Heart left ventricle (tissue), 13 donors: ENCODE measurements at regions not wholly inside any gene's neighbourhood (a gene's known extent, or its start where the extent isn't known, plus 50 kb on each side); places are given as distances from the start of the nearest gene placed in this dataset.

Experiments used
- POLR2A ChIP-seq, 2 donors: fragments of 450-650 bp; IDR thresholded peaks; one replicate each; pipeline ENCODE4 v1.6.1; 2017; ENCODE audit warnings: antibody characterized with exemption in 2 of 2, mild to moderate bottlenecking in 2 of 2, moderate library complexity in 2 of 2
- TF ChIP-seq, protein P1 (sequence below), 12 donors: fragments of 200-600 bp; sonication (generic) in 4 of 12; IDR thresholded peaks; one replicate each; pipeline versions ENCODE4 v1.5.0 to v1.8.0; 2018 to 2022; ENCODE audit warnings: antibody characterized with exemption in 12 of 12, mild to moderate bottlenecking in 5 of 12
- donor health status: ischemic (EF 13 %, LVEDD 7.1; RV severe dilation, severe dysfunction).
- donor health status: DM: no; HTN: yes; CAD: no.
- donor health status: DM: no; HTN: no; CAD: no.
- donor health status: ischemic (EF 25% LVEDD 6.9; RV normal size, moderate dysfunction).
- donor health status: ischemic (EF 25% LVEDD 5.7; RV mildly dilated, moderate dysfunction).
- donor health status: ischemic (EF 35%, LVEDD 5.7; RV mildly dilated, moderate dysfunction).
- donor health status: nonischemic (EF 11% LVEDD 7.7; RV severe dilation, severe dysfunction).
- donor health status: DM: yes; HTN: yes; CAD: no.
- donor health status: PGD.
- donor health status: ischemic (EF 29% LVEDD 5.4; RV normal size, mild dysfunction).
- donor health status: nonischemic (EF 23%, LVEDD 6.1; RV moderate dilation, normal function).

DNA sequence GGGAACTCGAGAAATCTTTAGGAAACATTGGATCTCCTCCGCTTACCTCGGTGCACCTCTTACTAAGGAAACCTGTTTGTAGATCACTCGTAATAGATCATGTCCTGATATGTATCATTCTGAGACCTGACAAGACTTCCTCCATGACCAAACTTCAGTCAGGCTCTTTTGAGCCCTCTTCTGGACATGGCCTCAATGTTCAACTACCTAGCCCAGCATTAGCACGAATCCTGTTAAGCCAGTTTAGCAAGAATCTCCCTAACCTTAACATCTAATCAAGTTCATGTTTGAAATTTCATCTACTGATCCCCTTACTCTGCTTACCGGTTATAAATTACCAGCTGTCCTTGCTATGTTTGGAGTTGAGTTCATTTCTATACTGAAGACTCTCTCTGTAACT is 713.9 kb upstream of the USP15 start:
- no peak for TF ChIP-seq POLR2A (IDR thresholded peaks at IDR 0.05)
- TF ChIP-seq, protein P1, sequence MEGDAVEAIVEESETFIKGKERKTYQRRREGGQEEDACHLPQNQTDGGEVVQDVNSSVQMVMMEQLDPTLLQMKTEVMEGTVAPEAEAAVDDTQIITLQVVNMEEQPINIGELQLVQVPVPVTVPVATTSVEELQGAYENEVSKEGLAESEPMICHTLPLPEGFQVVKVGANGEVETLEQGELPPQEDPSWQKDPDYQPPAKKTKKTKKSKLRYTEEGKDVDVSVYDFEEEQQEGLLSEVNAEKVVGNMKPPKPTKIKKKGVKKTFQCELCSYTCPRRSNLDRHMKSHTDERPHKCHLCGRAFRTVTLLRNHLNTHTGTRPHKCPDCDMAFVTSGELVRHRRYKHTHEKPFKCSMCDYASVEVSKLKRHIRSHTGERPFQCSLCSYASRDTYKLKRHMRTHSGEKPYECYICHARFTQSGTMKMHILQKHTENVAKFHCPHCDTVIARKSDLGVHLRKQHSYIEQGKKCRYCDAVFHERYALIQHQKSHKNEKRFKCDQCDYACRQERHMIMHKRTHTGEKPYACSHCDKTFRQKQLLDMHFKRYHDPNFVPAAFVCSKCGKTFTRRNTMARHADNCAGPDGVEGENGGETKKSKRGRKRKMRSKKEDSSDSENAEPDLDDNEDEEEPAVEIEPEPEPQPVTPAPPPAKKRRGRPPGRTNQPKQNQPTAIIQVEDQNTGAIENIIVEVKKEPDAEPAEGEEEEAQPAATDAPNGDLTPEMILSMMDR (IDR thresholded peaks at IDR 0.05), result no peak
